Effector CD8-positive, alpha-beta T cell (primary cell): ENCODE measurements at regions not wholly inside any gene's neighbourhood (a gene's known extent, or its start where the extent isn't known, plus 50 kb on each side); places are given as distances from the start of the nearest gene placed in this dataset.
"Not testable (repeated sequence)": the region's sequence is repeated elsewhere in the genome, so short reads cannot be mapped to it uniquely, and the experiment has no call there.

Experiments used
- DNase-seq: peaks from one replicate; lab custom pipeline; 2025; lab: John Stamatoyannopoulos, UW

GRCh38 chr17:73851091-73851490 is 206.8 kb upstream of the SDK2 start:
- DNase-seq = no peak

GRCh38 chr17:73851921-73852320 is 207.7 kb upstream of the SDK2 start:
- no peak for DNase-seq

GRCh38 chr17:73855720-73856333 is 211.6 kb upstream of the SDK2 start:
- no peak for DNase-seq

GRCh38 chr17:73856556-73856955 is 212.3 kb upstream of the SDK2 start:
- DNase-seq = no peak

- not testable (repeated sequence) for DNase-seq
Observed at GRCh38 chr17:73859439-73860008, 215.3 kb upstream of the SDK2 start.

- no peak for DNase-seq
Observed at GRCh38 chr17:73861543-73861942, 217.3 kb upstream of the SDK2 start.

GRCh38 chr17:73863761-73864535 is 219.7 kb upstream of the SDK2 start:
- no peak for DNase-seq

GRCh38 chr17:73865831-73866230 is 221.6 kb upstream of the SDK2 start:
- DNase-seq = no peak

GRCh38 chr17:73867056-73867455 is 222.8 kb upstream of the SDK2 start:
- no peak for DNase-seq

GRCh38 chr17:73870068-73870467 is 225.8 kb upstream of the SDK2 start:
- DNase-seq = no peak

- no peak for DNase-seq
Observed at GRCh38 chr17:73870473-73870872, 226.2 kb upstream of the SDK2 start.

- DNase-seq = no peak
Observed at GRCh38 chr17:73872816-73873215, 228.6 kb upstream of the SDK2 start.

GRCh38 chr17:73874008-73874720 is 229.9 kb upstream of the SDK2 start:
- no peak for DNase-seq

- no peak for DNase-seq
Observed at GRCh38 chr17:73875346-73875745, 231.1 kb upstream of the SDK2 start.

GRCh38 chr17:73877962-73878361 is 233.7 kb upstream of the SDK2 start:
- no peak for DNase-seq

- DNase-seq = no peak
Observed at GRCh38 chr17:73878923-73879322, 234.7 kb upstream of the SDK2 start.

- no peak for DNase-seq
Observed at GRCh38 chr17:73879987-73880386, 235.7 kb upstream of the SDK2 start.

- DNase-seq = no peak
Observed at GRCh38 chr17:73882590-73882989, 238.3 kb upstream of the SDK2 start.

- DNase-seq = no peak
Observed at GRCh38 chr17:73883175-73883574, 238.9 kb upstream of the SDK2 start.

- no peak for DNase-seq
Observed at GRCh38 chr17:73887739-73888138, 243.5 kb upstream of the SDK2 start.

GRCh38 chr17:73888862-73889261 is 244.6 kb upstream of the SDK2 start:
- no peak for DNase-seq

- DNase-seq = no peak
Observed at GRCh38 chr17:73889439-73889838, 245.2 kb upstream of the SDK2 start.
